IMR-90 (cell line): ENCODE measurements at regions not wholly inside any gene's neighbourhood (a gene's known extent, or its start where the extent isn't known, plus 50 kb on each side); places are given as distances from the start of the nearest gene placed in this dataset.

Experiments
- ATAC-seq: fragments of 200-7000 bp; cut with Tn5 transposase; 2 replicates; pipeline ENCODE4 v1.9.1; 2020; ENCODE audit warnings: low read depth, mild to moderate bottlenecking, moderate library complexity
- BruUV-seq: library from RNA; stranded (reverse); fragments of 400-500 nt; replicated peaks from 2 replicates; lab custom pipeline; 2021; lab: Mats Ljungman, UMichigan
- CTCF ChIA-PET: fragments of 300-600 bp; formaldehyde crosslinking; extraction: SDS; loops from one replicate; lab custom pipeline; 2021; ENCODE audit warnings: antibody characterized with exemption; lab: Yijun Ruan, JAX
- POLR2A ChIA-PET: fragments of 300-600 bp; sonication (Branson Sonifier 250); formaldehyde crosslinking; loops from one replicate; lab custom pipeline; 2022; ENCODE audit warnings: antibody characterized with exemption; ENCODE audit not compliant: unreplicated experiment; lab: Charles Lee
- DNase-seq: peaks from one replicate; pipeline ENCODE4 v3.0.0; 2013
- H2AFZ ChIP-seq: replicated peaks from 2 replicates; pipeline ENCODE3; 2013; ENCODE audit warnings: low read length, mild to moderate bottlenecking; ENCODE audit not compliant: poor library complexity
- H2AK5ac ChIP-seq: 2 replicates; pipeline ENCODE4 v1.6.1; 2013; ENCODE audit warnings: low read depth, low read length, inconsistent platforms
- H2AK9ac ChIP-seq: replicated peaks from 2 replicates; pipeline ENCODE3; 2013; ENCODE audit warnings: mild to moderate bottlenecking, low read depth, low read length, moderate library complexity; ENCODE audit not compliant: poor library complexity
- H2BK120ac ChIP-seq: 2 replicates; pipeline ENCODE4 v1.6.1; 2013; ENCODE audit warnings: low read depth, low read length, inconsistent platforms
- H2BK15ac ChIP-seq: 3 replicates; pipeline ENCODE4 v1.6.1; 2013; ENCODE audit warnings: low read depth, low read length, inconsistent platforms
- H2BK20ac ChIP-seq: 2 replicates; pipeline ENCODE4 v1.6.1; 2013; ENCODE audit warnings: low read depth, mild to moderate bottlenecking, inconsistent platforms, low read length, moderate library complexity
- H2BK5ac ChIP-seq: 2 replicates; pipeline ENCODE4 v1.6.1; 2013; ENCODE audit warnings: mild to moderate bottlenecking, low read depth, low read length, inconsistent platforms; ENCODE audit not compliant: poor library complexity, severe bottlenecking
- H3K14ac ChIP-seq: replicated peaks from 2 replicates; pipeline ENCODE4 v1.6.1; 2013; ENCODE audit warnings: low read depth, low read length, inconsistent platforms
- H3K18ac ChIP-seq: 2 replicates; pipeline ENCODE4 v1.6.1; 2013; ENCODE audit warnings: low read depth, low read length, control low read depth
- H3K23ac ChIP-seq: 2 replicates; pipeline ENCODE4 v1.6.1; 2013; ENCODE audit warnings: low read depth, low read length, inconsistent platforms
- H3K27ac ChIP-seq: 2 replicates; pipeline ENCODE4 v1.5.1; 2013; ENCODE audit warnings: mild to moderate bottlenecking, control low read depth, low read length; ENCODE audit not compliant: insufficient read depth
- H3K27me3 ChIP-seq: 2 replicates; pipeline ENCODE4 v1.6.1; 2013; ENCODE audit warnings: low read length; ENCODE audit not compliant: control insufficient read depth, insufficient read depth
- H3K36me3 ChIP-seq: 2 replicates; pipeline ENCODE4 v1.6.1; 2013; ENCODE audit warnings: low read length, mixed read lengths; ENCODE audit not compliant: control insufficient read depth, insufficient read depth
- H3K4ac ChIP-seq: 2 replicates; pipeline ENCODE4 v1.6.1; 2013; ENCODE audit warnings: low read depth, low read length, inconsistent platforms
- H3K4me1 ChIP-seq: 2 replicates; pipeline ENCODE4 v1.6.1; 2013; ENCODE audit warnings: low read length, mixed read lengths; ENCODE audit not compliant: control insufficient read depth, insufficient read depth
- H3K4me2 ChIP-seq: 2 replicates; pipeline ENCODE4 v1.6.1; 2013; ENCODE audit warnings: low read depth, mild to moderate bottlenecking, control low read depth, low read length, moderate library complexity
- H3K4me3 ChIP-seq: 2 replicates; pipeline ENCODE4 v1.5.1; 2013; ENCODE audit warnings: low read depth, mild to moderate bottlenecking, control low read depth, low read length, moderate library complexity; ENCODE audit not compliant: insufficient read depth
- H3K56ac ChIP-seq: 2 replicates; pipeline ENCODE4 v1.6.1; 2013; ENCODE audit warnings: low read length, inconsistent platforms; ENCODE audit not compliant: insufficient read depth; ENCODE audit errors: extremely low read depth
- H3K79me1 ChIP-seq, 2 experiments: 2 replicates each; pipeline ENCODE4 v1.6.1; 2013; ENCODE audit warnings: low read length in 2 of 2, inconsistent platforms in 1 of 2, low read depth in 1 of 2
- H3K9ac ChIP-seq: 2 replicates; pipeline ENCODE4 v1.6.1; 2013; ENCODE audit warnings: low read depth, low read length, control low read depth
- H3K9me1 ChIP-seq: 2 replicates; pipeline ENCODE4 v1.6.1; 2013; ENCODE audit warnings: low read length, inconsistent platforms; ENCODE audit not compliant: insufficient read depth
- H3K9me3 ChIP-seq: 2 replicates; pipeline ENCODE4 v1.6.1; 2013; ENCODE audit warnings: low read length; ENCODE audit not compliant: control insufficient read depth, insufficient read depth
- H4K20me1 ChIP-seq: 2 replicates; pipeline ENCODE4 v1.6.1; 2013; ENCODE audit warnings: low read length, inconsistent platforms; ENCODE audit not compliant: insufficient read depth
- H4K5ac ChIP-seq: 2 replicates; pipeline ENCODE4 v1.6.1; 2013; ENCODE audit warnings: mild to moderate bottlenecking, low read depth, low read length, control low read depth
- H4K8ac ChIP-seq, 2 experiments: 2 replicates each; pipeline ENCODE4 v1.6.1; 2013; ENCODE audit warnings: low read depth in 2 of 2, low read length in 2 of 2, control low read depth in 1 of 2, inconsistent platforms in 1 of 2
- H4K91ac ChIP-seq: 2 replicates; pipeline ENCODE4 v1.6.1; 2013; ENCODE audit warnings: low read depth, low read length, inconsistent platforms; ENCODE audit not compliant: insufficient read depth
- RCOR1 ChIP-seq: IDR thresholded peaks from 2 replicates; pipeline ENCODE4 v1.6.1; 2012; ENCODE audit warnings: mild to moderate bottlenecking, low read length, improper control_type of control experiment; ENCODE audit not compliant: insufficient replicate concordance
- WGBS, 2 experiments: methylation state at CpG; one replicate each; pipeline versions ENCODE4 v1.1.5 to v1.1.7; 2013; ENCODE audit warnings: missing lambda C conversion rate in 2 of 2; ENCODE audit not compliant: insufficient read length in 1 of 2; ENCODE audit errors: extremely low coverage in 2 of 2; 5-methylcytosine and 5-hydroxymethylcytosine counted together
- dilution Hi-C: fragments of 300-500 bp; cut with HindIII; formaldehyde crosslinking; loops from one replicate; pipeline ENCODE4 v1.14.3; 2018; ENCODE audit warnings: low sequenced_read_pairs; ENCODE audit not compliant: unreplicated experiment
- in situ Hi-C: fragments of 300-500 bp; cut with MboI; formaldehyde crosslinking; loops from 3 replicates; pipeline ENCODE4 v1.14.3; 2019; ENCODE audit warnings: low sequenced_read_pairs, inconsistent platforms, mixed read lengths
- intact Hi-C: fragments of 100-400 bp; cut with micrococcal nuclease; formaldehyde crosslinking; loops from 2 replicates; pipeline ENCODE4 v1.10.0; 2022

- peak overlapping the region; percentile 78 for H2BK15ac ChIP-seq
- peak overlapping the region; percentile 74 for H3K14ac ChIP-seq
- peak overlapping the region; percentile 94 for H3K18ac ChIP-seq
- ChIA-PET CTCF (no interaction called here), POLR2A (no interaction called here)
- in situ Hi-C loops, result no loop called here
- no CpG with 5 or more reads among the region's 4 CpGs for WGBS, 2 experiments
- H2BK120ac ChIP-seq, result peak overlapping the region; percentile 83
- no peaks in the 10 kb centered on the region for H3K36me3 ChIP-seq
- peak overlapping the region; percentile 65; the same call in 1 of the 2 replicates for H3K27ac ChIP-seq
- H3K4ac ChIP-seq, result peak overlapping the region; percentile 89
- intact Hi-C loops, result no loop called here
- no peak overlapping the region for H3K9ac ChIP-seq
- H4K5ac ChIP-seq, result peak overlapping the region; percentile 51; the same call in 1 of the 2 replicates
- no peak overlapping the region for H2AFZ ChIP-seq
- no peak for TF ChIP-seq RCOR1
- no peaks in the 10 kb centered on the region for H3K9me3 ChIP-seq
- dilution Hi-C loops, result no loop called here
- H3K4me2 ChIP-seq, result no peak overlapping the region
- H3K9me1 ChIP-seq, result peaks cover 25% of the 10 kb centered on the region
- peak overlapping the region; percentile 57; the same call in 1 of the 2 replicates for H3K23ac ChIP-seq
- no TSS peak for BruUV-seq
- peak overlapping the region; percentile 42; the same call in 1 of the 2 replicates for H2AK5ac ChIP-seq
- peak overlapping the region; percentile 78 for H4K91ac ChIP-seq
- no peak for ATAC-seq
- 0 out of 2 replicates have a peak, but pooled peaks cover 3% of the 10 kb centered on the region for H4K20me1 ChIP-seq
- H2BK20ac ChIP-seq, result peak overlapping the region; percentile 85
- no peak overlapping the region for H3K4me3 ChIP-seq
- peaks cover 0 to 3% of the 10 kb centered on the region in 2 experiments; a peak in 1 of 4 replicates for H3K79me1 ChIP-seq
- DNase-seq, result no peak
- H2BK5ac ChIP-seq, result peak overlapping the region; percentile 91
- peak overlapping the region; percentile 17 to 88; a peak in 3 of 4 replicates for H4K8ac ChIP-seq
- H2AK9ac ChIP-seq, result no peak overlapping the region
- no peaks in the 10 kb centered on the region for H3K27me3 ChIP-seq
- H3K4me1 ChIP-seq, result peaks cover 27% of the 10 kb centered on the region
- H3K56ac ChIP-seq, result no peak overlapping the region; the same call in 1 of the 2 replicates
These were observed 200.6 kb downstream of the PTEN start for GRCh38 chr10:88063861-88064557.
